ENCODE measurements at regions not wholly inside any gene's neighbourhood (a gene's known extent, or its start where the extent isn't known, plus 50 kb on each side); places are given as distances from the start of the nearest gene placed in this dataset.

- TF ChIP-seq, protein P1, sequence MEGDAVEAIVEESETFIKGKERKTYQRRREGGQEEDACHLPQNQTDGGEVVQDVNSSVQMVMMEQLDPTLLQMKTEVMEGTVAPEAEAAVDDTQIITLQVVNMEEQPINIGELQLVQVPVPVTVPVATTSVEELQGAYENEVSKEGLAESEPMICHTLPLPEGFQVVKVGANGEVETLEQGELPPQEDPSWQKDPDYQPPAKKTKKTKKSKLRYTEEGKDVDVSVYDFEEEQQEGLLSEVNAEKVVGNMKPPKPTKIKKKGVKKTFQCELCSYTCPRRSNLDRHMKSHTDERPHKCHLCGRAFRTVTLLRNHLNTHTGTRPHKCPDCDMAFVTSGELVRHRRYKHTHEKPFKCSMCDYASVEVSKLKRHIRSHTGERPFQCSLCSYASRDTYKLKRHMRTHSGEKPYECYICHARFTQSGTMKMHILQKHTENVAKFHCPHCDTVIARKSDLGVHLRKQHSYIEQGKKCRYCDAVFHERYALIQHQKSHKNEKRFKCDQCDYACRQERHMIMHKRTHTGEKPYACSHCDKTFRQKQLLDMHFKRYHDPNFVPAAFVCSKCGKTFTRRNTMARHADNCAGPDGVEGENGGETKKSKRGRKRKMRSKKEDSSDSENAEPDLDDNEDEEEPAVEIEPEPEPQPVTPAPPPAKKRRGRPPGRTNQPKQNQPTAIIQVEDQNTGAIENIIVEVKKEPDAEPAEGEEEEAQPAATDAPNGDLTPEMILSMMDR (IDR thresholded peaks at IDR 0.05), result no peak
- TF ChIP-seq POLR2A (IDR thresholded peaks at IDR 0.05), result no peak
These were observed 54.0 kb upstream of the ABCB5 start for GRCh38 chr7:20561466-20561865.

Measured in adrenal gland (tissue), 5 donors.